Glomerular endothelial cell (primary cell): ENCODE measurements at regions not wholly inside any gene's neighbourhood (a gene's known extent, or its start where the extent isn't known, plus 50 kb on each side); places are given as distances from the start of the nearest gene placed in this dataset.
A peak's percentile ranks its signal among the peaks of the same experiment; 100 is the strongest.
"Not testable (repeated sequence)": the region's sequence is repeated elsewhere in the genome, so short reads cannot be mapped to it uniquely, and the experiment has no call there.

Experiments used
- DNase-seq: peaks from one replicate; pipeline ENCODE4 v3.0.0-alpha.2; 2011; ENCODE audit warnings: low read depth, low spot score; ENCODE audit errors: extremely low read depth

GRCh38 chr3:32042867-32043266 is 61.3 kb downstream of the ZNF860 start:
- DNase-seq = not testable (repeated sequence)

DNA sequence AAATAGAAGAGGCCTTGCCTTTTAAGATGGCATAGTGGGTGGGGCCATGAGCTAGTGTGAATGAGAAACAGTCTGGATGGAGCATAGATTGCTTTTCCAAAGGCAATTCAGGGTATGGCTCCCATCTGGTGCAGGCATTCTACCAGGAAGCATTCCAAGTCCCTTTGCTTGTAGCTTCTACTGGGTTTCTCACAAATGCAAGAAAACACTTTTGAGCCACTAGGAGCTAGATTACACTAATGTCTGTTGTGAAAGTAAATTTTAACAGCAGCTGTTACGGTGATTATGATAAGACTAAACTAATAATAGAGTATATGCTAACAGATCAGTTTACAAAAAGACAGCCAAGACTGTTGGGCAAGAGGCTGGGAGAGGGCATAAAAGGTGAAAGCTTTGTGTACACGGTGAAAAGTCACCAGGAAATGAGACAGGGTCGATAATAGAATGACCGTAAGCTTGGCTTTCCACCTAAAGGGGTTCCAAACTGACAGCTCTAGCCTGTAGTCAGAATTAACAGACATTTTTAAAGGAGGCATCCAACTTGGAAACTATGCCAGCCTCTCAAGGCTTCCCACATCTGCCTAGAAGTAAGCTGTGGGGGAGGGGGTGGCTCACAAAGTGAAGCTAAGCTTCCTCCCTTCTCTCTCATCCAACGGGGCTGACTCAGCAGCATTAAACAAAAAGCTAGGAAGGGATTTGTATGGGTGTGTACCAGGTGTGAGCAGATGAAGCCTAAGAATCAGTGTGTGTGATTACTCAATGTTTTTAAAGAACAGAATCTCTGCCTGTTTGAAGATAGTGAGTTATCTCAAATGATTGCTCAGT is 61.1 kb upstream of the GPD1L start:
- DNase-seq = peak; percentile 5

- DNase-seq = no peak
These were observed 60.3 kb upstream of the GPD1L start for GRCh38 chr3:32046102-32046501.

DNA sequence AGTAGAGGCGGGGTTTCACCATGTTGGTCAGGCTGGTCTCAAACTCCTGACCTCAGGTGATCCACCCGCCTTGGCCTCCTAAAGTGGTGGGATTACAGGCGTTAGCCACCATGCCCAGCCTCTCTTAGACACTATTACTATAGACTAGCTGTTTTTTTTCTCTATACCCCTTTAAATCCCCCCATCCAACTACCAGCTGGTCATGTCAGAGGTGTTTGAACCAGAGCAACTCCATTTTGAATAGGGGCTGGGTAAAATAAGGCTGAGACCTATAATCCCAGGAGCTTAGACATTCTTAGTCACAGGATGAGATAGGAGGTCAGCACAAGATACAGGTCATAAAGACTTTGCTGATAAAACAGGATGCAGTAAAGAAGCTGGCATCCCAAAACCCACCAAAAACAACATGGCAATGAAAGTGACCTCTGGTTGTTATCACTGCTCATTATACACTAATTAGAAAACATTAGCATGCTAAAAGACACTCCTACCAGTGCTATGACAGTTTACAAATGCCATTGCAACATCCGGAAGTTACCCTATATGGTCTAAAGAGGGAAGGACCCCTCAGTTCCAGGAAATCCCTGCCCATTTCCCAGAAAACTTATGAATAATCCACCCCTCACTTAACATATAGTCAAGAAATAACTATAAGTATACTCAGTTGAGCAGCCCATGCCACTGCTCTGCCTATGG is 57.8 kb upstream of the GPD1L start:
- no peak for DNase-seq

- DNase-seq = no peak
These were observed 56.5 kb upstream of the GPD1L start for GRCh38 chr3:32049916-32050315.

- DNase-seq = not testable (repeated sequence)
These were observed 54.2 kb upstream of the GPD1L start for GRCh38 chr3:32052230-32052629.

- not testable (repeated sequence) for DNase-seq
These were observed 53.6 kb upstream of the GPD1L start for GRCh38 chr3:32052851-32053250.

DNA sequence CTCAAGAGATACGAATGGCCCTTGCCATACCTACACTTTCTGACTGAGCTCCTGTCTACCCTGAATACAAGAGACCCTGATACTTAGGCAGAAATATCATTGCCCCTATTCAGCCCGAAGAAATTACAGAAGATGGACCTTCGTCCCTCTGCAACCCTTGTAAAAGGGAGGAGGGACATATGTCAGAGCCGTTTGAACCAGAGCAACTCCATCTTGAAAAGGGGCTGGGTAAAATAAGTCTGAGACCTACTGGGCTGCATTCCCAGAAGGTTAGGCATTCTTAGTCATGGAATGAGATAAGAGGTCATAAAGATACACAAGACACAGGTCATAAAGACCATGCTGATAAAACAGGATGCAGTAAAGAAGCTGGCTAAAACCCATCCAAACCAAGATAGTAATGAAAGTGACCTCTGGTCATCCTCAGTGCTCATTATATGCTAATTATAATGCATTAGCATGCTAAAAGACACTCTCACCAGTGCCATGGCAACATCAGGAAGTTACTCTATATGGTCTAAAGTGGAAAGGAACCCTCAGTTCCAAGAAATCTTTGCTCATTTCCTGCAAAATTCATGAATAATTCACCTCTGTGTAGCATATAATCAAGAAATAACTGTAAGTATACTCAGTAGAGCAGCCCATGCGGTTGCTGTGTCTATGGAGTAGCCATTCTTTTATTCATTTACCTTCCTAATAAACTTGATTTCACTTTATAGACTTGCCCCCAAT is 49.7 kb upstream of the GPD1L start:
- DNase-seq = peak; percentile 12
